ENCODE measurements at regions not wholly inside any gene's neighbourhood (a gene's known extent, or its start where the extent isn't known, plus 50 kb on each side); places are given as distances from the start of the nearest gene placed in this dataset.

DNA sequence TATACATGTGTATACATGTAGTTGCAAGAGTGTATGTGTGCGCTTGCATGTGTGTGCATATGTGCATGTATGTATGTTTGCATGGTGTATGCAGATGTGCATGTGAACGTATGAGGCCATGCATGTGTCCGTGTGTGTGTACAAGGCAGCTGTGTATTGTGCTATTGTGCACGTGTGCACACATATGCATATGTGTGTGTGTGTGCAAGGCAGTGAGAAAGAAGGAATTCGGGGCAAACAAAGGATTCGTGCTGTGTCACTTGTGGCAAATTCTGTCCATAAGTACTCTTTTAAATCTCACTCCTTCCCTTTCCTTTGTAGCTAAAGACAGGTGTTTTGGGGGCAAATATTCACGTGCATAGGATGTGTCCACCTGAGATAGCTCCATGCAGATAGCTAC lies 227.1 kb downstream of the VRK1 start:
- DNase-seq (ENCODE audit: low spot score) = no peak
- no peaks in the 10 kb centered on the region for H3K36me3 ChIP-seq
- intact Hi-C loops (cut with DNase I) = no loop called here
- H3K4me1 ChIP-seq (replicated peaks) = no peaks in the 10 kb centered on the region
- no peaks in the 10 kb centered on the region for H3K27me3 ChIP-seq (replicated peaks; ENCODE audit: insufficient read depth)
- TF ChIP-seq POLR2A (IDR thresholded peaks at IDR 0.05) = no peak
- no peak overlapping the region for H3K27ac ChIP-seq
- 82% methylated on average over 7 of the region's 7 CpGs for WGBS
- H3K4me3 ChIP-seq = no peak overlapping the region
- no peaks in the 10 kb centered on the region for H3K9me3 ChIP-seq

DNA sequence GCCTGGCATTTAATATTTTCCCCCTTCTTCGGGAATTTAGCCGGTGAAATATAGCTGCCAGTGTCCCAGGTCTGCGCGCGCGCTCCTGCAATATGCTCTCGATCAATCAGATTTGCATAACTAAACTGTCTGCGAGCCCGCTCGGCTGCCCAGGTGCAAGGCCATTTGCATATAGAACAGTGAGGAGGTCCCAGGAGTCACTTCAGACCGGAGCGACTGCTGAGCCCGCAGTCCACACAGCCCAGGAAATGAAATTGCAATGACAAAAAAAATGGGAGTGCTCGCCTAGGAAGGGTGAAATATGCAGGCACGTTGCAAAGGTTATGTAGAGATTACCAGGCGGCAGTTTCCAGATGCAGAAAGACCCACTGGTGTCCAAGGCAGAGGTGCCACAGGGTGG lies 228.5 kb downstream of the VRK1 start:
- no peaks in the 10 kb centered on the region for H3K4me1 ChIP-seq (replicated peaks)
- no peaks in the 10 kb centered on the region for H3K36me3 ChIP-seq
- no peaks in the 10 kb centered on the region for H3K27me3 ChIP-seq (replicated peaks; ENCODE audit: insufficient read depth)
- TF ChIP-seq POLR2AphosphoS5 (IDR thresholded peaks at IDR 0.05) = no peak
- no peak for TF ChIP-seq POLR2A (IDR thresholded peaks at IDR 0.05)
- no peak for TF ChIP-seq CTCF (IDR thresholded peaks at IDR 0.05)
- intact Hi-C loops (cut with DNase I) = no loop called here
- no peak overlapping the region for H3K4me3 ChIP-seq
- H3K9me3 ChIP-seq = no peaks in the 10 kb centered on the region
- H3K27ac ChIP-seq = no peak overlapping the region
- WGBS = 56% methylated on average over 16 of the region's 16 CpGs
- DNase-seq (ENCODE audit: low spot score) = no peak

- WGBS = 64% methylated on average over 12 of the region's 12 CpGs
- Histone ChIP-seq H3K9me3 (no peaks in the 10 kb centered on the region), H3K4me3 (no peak overlapping the region), H3K36me3 (no peaks in the 10 kb centered on the region), H3K4me1 (replicated peaks) (no peaks in the 10 kb centered on the region), H3K27me3 (replicated peaks; ENCODE audit: insufficient read depth) (peaks cover 2% of the 10 kb centered on the region), H3K27ac (no peak overlapping the region)
- intact Hi-C loops (cut with DNase I) = no loop called here
- no peak for TF ChIP-seq POLR2A (IDR thresholded peaks at IDR 0.05)
- TF ChIP-seq POLR2AphosphoS5 (IDR thresholded peaks at IDR 0.05) = no peak
- no peak for TF ChIP-seq CTCF (IDR thresholded peaks at IDR 0.05)
- no peak for DNase-seq (ENCODE audit: low spot score)
Measured at GRCh38 chr14:97027256-97027999, 230.2 kb downstream of the VRK1 start.

GRCh38 chr14:97028382-97028781 lies 231.2 kb downstream of the VRK1 start:
- whole genome bisulfite sequencing = 40% methylated on average over 1 of the region's 1 CpG
- H3K9me3 ChIP-seq = no peaks in the 10 kb centered on the region
- no peaks in the 10 kb centered on the region for H3K4me1 ChIP-seq (replicated peaks)
- no peak for TF ChIP-seq CTCF (IDR thresholded peaks at IDR 0.05)
- TF ChIP-seq POLR2A (IDR thresholded peaks at IDR 0.05) = no peak
- TF ChIP-seq POLR2AphosphoS5 (IDR thresholded peaks at IDR 0.05) = no peak
- intact Hi-C loops (cut with DNase I) = no loop called here
- DNase-seq (ENCODE audit: low spot score) = no peak
- no peak overlapping the region for H3K4me3 ChIP-seq
- peaks cover 6% of the 10 kb centered on the region for H3K27me3 ChIP-seq (replicated peaks; ENCODE audit: insufficient read depth)
- no peaks in the 10 kb centered on the region for H3K36me3 ChIP-seq
- H3K27ac ChIP-seq = no peak overlapping the region

DNA sequence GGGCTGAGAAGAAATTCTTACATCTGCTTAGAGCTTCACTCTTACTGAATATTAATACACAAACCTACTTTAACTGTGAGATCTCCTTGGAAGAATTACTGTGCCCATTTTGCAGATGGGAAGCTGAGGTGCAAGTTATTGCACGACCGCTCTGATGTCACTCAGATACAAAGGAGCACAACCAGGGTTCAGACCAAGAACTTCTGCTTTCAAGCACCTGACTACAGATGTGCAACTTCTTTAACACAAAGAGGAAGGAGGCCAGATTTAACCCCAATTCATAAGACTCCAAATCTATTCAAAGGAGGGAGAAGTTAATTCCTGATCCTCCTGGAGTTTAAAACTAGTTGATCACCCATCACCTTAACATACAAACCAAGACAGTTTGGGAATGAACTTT lies 232.6 kb downstream of the VRK1 start:
- Histone ChIP-seq H3K27ac (no peak overlapping the region), H3K36me3 (no peaks in the 10 kb centered on the region), H3K9me3 (no peaks in the 10 kb centered on the region), H3K4me1 (replicated peaks) (no peaks in the 10 kb centered on the region), H3K4me3 (no peak overlapping the region), H3K27me3 (replicated peaks; ENCODE audit: insufficient read depth) (peaks cover 6% of the 10 kb centered on the region)
- WGBS = 94% methylated on average over 2 of the region's 2 CpGs
- intact Hi-C loops (cut with DNase I) = no loop called here
- TF ChIP-seq CTCF (IDR thresholded peaks at IDR 0.05) = no peak
- no peak for TF ChIP-seq POLR2AphosphoS5 (IDR thresholded peaks at IDR 0.05)
- TF ChIP-seq POLR2A (IDR thresholded peaks at IDR 0.05) = no peak
- DNase-seq (ENCODE audit: low spot score) = no peak

Data from prostate gland (tissue), 2 donors.